GM12878 (cell line): ENCODE measurements at regions not wholly inside any gene's neighbourhood (a gene's known extent, or its start where the extent isn't known, plus 50 kb on each side); places are given as distances from the start of the nearest gene placed in this dataset.
"Not testable (repeated sequence)": the region's sequence is repeated elsewhere in the genome, so short reads cannot be mapped to it uniquely, and the experiment has no call there.

ENCODE experiments used
- CBFB ChIP-seq: IDR thresholded peaks from 2 replicates; pipeline ENCODE4 v1.6.1; 2016; ENCODE audit warnings: antibody characterized with exemption, low read depth
- EZH2 ChIP-seq: IDR thresholded peaks from 2 replicates; pipeline ENCODE4 v1.6.1; 2012; ENCODE audit warnings: low read depth, mild to moderate bottlenecking, control low read depth, inconsistent platforms, low read length, borderline replicate concordance; ENCODE audit not compliant: control insufficient read depth
- IRF4 ChIP-seq: IDR thresholded peaks from 2 replicates; pipeline ENCODE4 v1.6.1; 2011; ENCODE audit warnings: low read depth, low read length
- POLR2A ChIP-seq: IDR thresholded peaks from 2 replicates; pipeline ENCODE4 v1.6.1; 2011; ENCODE audit warnings: low read depth, mild to moderate bottlenecking, low read length
- SPI1 ChIP-seq: IDR thresholded peaks from 2 replicates; pipeline ENCODE4 v1.6.1; 2011; ENCODE audit warnings: low read depth, mild to moderate bottlenecking, low read length, moderate library complexity, borderline replicate concordance; ENCODE audit not compliant: insufficient read depth
- TAF1 ChIP-seq: IDR thresholded peaks from 2 replicates; pipeline ENCODE4 v1.6.1; 2011; ENCODE audit warnings: mild to moderate bottlenecking, low read depth, low read length, borderline replicate concordance
- TF ChIP-seq, protein P1 (sequence below), 3 experiments: IDR thresholded peaks in 2 of 3; conservative IDR thresholded peaks in 1 of 3; 2 replicates each; pipeline ENCODE4 v1.5.1; 2011; ENCODE audit warnings: low read depth in 3 of 3, low read length in 3 of 3, mild to moderate bottlenecking in 3 of 3, control low read depth in 2 of 3, moderate library complexity in 2 of 3, inconsistent platforms in 1 of 3, mixed read lengths in 1 of 3; ENCODE audit not compliant: control insufficient read depth in 2 of 3, insufficient read depth in 1 of 3; ENCODE audit errors: extremely low read depth in 1 of 3
- TF ChIP-seq, protein P2 (sequence below): IDR thresholded peaks from 2 replicates; pipeline ENCODE4 v1.6.1; 2012; ENCODE audit warnings: low read length, inconsistent platforms

DNA sequence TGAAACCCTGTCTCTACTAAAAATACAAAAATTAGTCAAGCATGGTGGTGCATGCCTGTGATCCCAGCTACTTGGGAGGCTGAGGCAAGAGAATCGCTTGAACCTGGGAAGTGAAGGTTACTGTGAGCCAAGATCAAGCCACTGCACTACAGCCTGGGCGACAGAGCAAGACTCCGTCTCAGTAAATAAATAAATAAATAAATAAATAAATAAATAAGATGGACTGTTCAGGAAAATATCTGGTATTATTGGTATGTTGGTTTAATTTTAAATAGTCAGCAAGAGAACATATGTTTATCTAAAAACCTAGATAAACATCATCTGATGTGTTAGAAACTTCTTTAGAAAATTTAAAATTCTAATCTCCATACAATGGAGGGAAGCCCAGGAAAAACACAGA lies 431.6 kb upstream of the AKR1E2 start:
- TF ChIP-seq, protein P1, sequence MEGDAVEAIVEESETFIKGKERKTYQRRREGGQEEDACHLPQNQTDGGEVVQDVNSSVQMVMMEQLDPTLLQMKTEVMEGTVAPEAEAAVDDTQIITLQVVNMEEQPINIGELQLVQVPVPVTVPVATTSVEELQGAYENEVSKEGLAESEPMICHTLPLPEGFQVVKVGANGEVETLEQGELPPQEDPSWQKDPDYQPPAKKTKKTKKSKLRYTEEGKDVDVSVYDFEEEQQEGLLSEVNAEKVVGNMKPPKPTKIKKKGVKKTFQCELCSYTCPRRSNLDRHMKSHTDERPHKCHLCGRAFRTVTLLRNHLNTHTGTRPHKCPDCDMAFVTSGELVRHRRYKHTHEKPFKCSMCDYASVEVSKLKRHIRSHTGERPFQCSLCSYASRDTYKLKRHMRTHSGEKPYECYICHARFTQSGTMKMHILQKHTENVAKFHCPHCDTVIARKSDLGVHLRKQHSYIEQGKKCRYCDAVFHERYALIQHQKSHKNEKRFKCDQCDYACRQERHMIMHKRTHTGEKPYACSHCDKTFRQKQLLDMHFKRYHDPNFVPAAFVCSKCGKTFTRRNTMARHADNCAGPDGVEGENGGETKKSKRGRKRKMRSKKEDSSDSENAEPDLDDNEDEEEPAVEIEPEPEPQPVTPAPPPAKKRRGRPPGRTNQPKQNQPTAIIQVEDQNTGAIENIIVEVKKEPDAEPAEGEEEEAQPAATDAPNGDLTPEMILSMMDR (IDR thresholded peaks at IDR 0.05 in 2 of 3, conservative IDR thresholded peaks at IDR 0.05 in 1 of 3; ENCODE audit: control insufficient read depth in 2 of 3, extremely low read depth in 1 of 3, insufficient read depth in 1 of 3, low read depth in 3 of 3, low read length in 3 of 3) = not testable (repeated sequence)
- not testable (repeated sequence) for TF ChIP-seq EZH2, SPI1, POLR2A, IRF4, CBFB, TAF1
- TF ChIP-seq, protein P2, sequence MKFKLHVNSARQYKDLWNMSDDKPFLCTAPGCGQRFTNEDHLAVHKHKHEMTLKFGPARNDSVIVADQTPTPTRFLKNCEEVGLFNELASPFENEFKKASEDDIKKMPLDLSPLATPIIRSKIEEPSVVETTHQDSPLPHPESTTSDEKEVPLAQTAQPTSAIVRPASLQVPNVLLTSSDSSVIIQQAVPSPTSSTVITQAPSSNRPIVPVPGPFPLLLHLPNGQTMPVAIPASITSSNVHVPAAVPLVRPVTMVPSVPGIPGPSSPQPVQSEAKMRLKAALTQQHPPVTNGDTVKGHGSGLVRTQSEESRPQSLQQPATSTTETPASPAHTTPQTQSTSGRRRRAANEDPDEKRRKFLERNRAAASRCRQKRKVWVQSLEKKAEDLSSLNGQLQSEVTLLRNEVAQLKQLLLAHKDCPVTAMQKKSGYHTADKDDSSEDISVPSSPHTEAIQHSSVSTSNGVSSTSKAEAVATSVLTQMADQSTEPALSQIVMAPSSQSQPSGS = not testable (repeated sequence)
